KMS-11 (cell line): ENCODE measurements at regions not wholly inside any gene's neighbourhood (a gene's known extent, or its start where the extent isn't known, plus 50 kb on each side); places are given as distances from the start of the nearest gene placed in this dataset.

Experiments
- H2AFZ ChIP-seq: fragments of 200-600 bp; sonication (generic); 2 replicates; pipeline ENCODE4 v1.6.1; 2016; ENCODE audit warnings: antibody characterized with exemption, mixed run types, low read depth
- H3K27ac ChIP-seq: fragments of 200-600 bp; sonication (generic); 2 replicates; pipeline ENCODE4 v1.6.1; 2016; ENCODE audit warnings: mild to moderate bottlenecking, mixed run types
- H3K27me3 ChIP-seq: fragments of 200-600 bp; sonication (generic); 2 replicates; pipeline ENCODE4 v1.6.1; 2017; ENCODE audit warnings: mild to moderate bottlenecking, low read depth, mixed run types, moderate library complexity; ENCODE audit not compliant: insufficient read depth
- H3K36me3 ChIP-seq: fragments of 200-600 bp; sonication (generic); 2 replicates; pipeline ENCODE4 v1.6.1; 2017; ENCODE audit warnings: mild to moderate bottlenecking, mixed run types; ENCODE audit not compliant: insufficient read depth
- H3K4me1 ChIP-seq: fragments of 200-600 bp; sonication (generic); 2 replicates; pipeline ENCODE4 v1.6.1; 2016; ENCODE audit warnings: mild to moderate bottlenecking, low read depth, mixed run types; ENCODE audit not compliant: poor library complexity, severe bottlenecking
- H3K4me2 ChIP-seq: fragments of 200-600 bp; sonication (generic); 2 replicates; pipeline ENCODE4 v1.7.0; 2016; ENCODE audit warnings: mild to moderate bottlenecking, mixed run types
- H3K4me3 ChIP-seq: fragments of 200-600 bp; sonication (generic); IDR thresholded peaks from 2 replicates; pipeline ENCODE4 v1.6.1; 2017; ENCODE audit warnings: low read depth, low read length, mixed read lengths; ENCODE audit not compliant: insufficient read depth
- H3K79me2 ChIP-seq: fragments of 200-600 bp; sonication (generic); 2 replicates; pipeline ENCODE4 v1.6.1; 2016; ENCODE audit warnings: low read depth, mixed run types; ENCODE audit not compliant: insufficient read depth
- H3K9ac ChIP-seq: fragments of 200-600 bp; sonication (generic); 2 replicates; pipeline ENCODE4 v1.6.1; 2016; ENCODE audit warnings: mild to moderate bottlenecking, mixed run types
- H4K20me1 ChIP-seq: fragments of 200-600 bp; sonication (generic); 2 replicates; pipeline ENCODE4 v1.6.1; 2016; ENCODE audit warnings: mild to moderate bottlenecking, mixed run types; ENCODE audit not compliant: insufficient read depth
- CTCF ChIP-seq: fragments of 200-600 bp; sonication (generic); conservative IDR thresholded peaks from 2 replicates; pipeline ENCODE4 v1.6.1; 2017; ENCODE audit warnings: low read depth, mild to moderate bottlenecking, antibody characterized with exemption, low read length, moderate library complexity, mixed read lengths

DNA sequence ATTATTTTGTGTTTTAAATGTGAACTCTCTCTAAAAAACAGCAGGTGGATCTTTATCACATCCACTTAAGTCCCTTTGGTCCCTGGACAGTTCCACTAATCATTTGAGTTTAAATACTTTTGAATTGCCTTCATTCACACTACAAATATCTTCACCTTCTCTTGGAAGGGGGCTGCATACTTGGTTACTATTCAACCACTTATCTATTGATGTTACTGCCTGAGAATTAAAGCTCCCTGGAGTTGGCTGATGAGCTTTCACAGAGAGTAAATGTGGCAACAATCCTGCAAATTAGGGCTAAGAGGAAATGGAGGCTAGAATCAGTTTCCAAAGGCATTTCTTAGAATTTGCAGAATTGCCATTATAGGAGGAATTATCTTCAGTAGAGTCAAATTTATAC is 180.4 kb downstream of the ST8SIA4 start:
- no peak overlapping the region for H3K4me3 ChIP-seq
- no peaks in the 10 kb centered on the region for H3K27me3 ChIP-seq
- no peak overlapping the region for H2AFZ ChIP-seq
- no peak for TF ChIP-seq CTCF
- H3K4me1 ChIP-seq = peaks cover 3% of the 10 kb centered on the region
- no peak overlapping the region for H3K4me2 ChIP-seq
- no peak overlapping the region for H3K9ac ChIP-seq
- H3K27ac ChIP-seq = no peak overlapping the region
- H3K79me2 ChIP-seq = no peaks in the 10 kb centered on the region
- H3K36me3 ChIP-seq = no peaks in the 10 kb centered on the region
- no peaks in the 10 kb centered on the region for H4K20me1 ChIP-seq

DNA sequence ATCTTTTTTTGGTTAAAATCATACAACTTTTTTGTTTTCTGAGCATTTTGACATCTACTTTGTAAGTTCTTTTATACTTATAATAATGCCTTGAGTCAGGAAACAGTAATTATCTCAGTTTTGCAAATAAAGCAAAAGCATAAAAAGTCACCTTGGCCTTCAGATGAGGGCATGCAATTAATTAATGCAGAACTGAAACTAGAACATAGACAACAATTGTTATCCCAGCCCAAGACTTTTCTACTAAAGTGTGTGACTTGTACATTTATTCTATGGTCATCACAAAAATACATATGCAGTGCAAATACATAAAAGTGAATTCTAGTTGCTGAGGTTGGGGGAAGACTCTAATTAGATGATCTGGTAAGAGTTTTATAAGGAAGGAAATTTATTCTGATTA is 179.9 kb downstream of the ST8SIA4 start:
- Histone ChIP-seq H4K20me1 (no peaks in the 10 kb centered on the region), H3K27ac (no peak overlapping the region), H3K36me3 (no peaks in the 10 kb centered on the region), H3K9ac (no peak overlapping the region), H3K27me3 (no peaks in the 10 kb centered on the region), H3K4me1 (peaks cover 3% of the 10 kb centered on the region), H3K79me2 (no peaks in the 10 kb centered on the region), H3K4me3 (no peak overlapping the region), H2AFZ (no peak overlapping the region), H3K4me2 (no peak overlapping the region)
- no peak for TF ChIP-seq CTCF

- H3K4me1 ChIP-seq = peaks cover 15% of the 10 kb centered on the region
- H3K27me3 ChIP-seq = no peaks in the 10 kb centered on the region
- no peaks in the 10 kb centered on the region for H4K20me1 ChIP-seq
- H3K79me2 ChIP-seq = no peaks in the 10 kb centered on the region
- H3K27ac ChIP-seq = no peak overlapping the region
- no peak overlapping the region for H2AFZ ChIP-seq
- H3K36me3 ChIP-seq = no peaks in the 10 kb centered on the region
- H3K4me2 ChIP-seq = no peak overlapping the region
- TF ChIP-seq CTCF = no peak
- H3K9ac ChIP-seq = no peak overlapping the region
- H3K4me3 ChIP-seq = no peak overlapping the region
These were observed 177.0 kb downstream of the ST8SIA4 start for GRCh38 chr5:100726116-100726515.

DNA sequence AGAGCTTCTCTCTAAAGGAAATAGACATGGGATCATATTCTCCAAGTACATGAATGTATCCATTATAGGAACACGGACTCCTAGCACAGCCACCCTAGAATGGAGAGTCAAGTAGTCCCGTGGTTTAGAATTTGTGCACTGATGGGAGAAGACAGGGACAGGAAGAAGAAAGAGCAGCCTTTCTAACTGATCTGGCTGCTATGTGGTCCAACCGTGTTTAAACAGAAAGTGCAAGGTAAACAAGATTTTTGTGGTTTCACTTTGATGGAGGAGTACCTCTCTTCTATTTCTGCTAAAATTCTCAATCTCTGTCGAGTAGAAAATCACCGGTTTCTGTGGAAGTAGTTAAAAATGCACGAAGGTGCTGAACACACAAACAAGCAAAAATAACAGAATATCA is 171.3 kb downstream of the ST8SIA4 start:
- Histone ChIP-seq H2AFZ (peak overlapping the region; percentile 40), H3K4me3 (no peak overlapping the region)

More for the DNA sequence above, 171.3 kb downstream of the ST8SIA4 start:
- Histone ChIP-seq H4K20me1 (no peaks in the 10 kb centered on the region), H3K4me2 (peak overlapping the region; percentile 62), H3K79me2 (no peaks in the 10 kb centered on the region), H3K4me1 (peaks cover 36% of the 10 kb centered on the region), H3K36me3 (no peaks in the 10 kb centered on the region), H3K27me3 (no peaks in the 10 kb centered on the region), H3K9ac (peak overlapping the region; percentile 4; the same call in 1 of the 2 replicates), H3K27ac (peak overlapping the region; percentile 42)
- no peak for TF ChIP-seq CTCF
